GM19468 (cell line): ENCODE measurements at regions not wholly inside any gene's neighbourhood (a gene's known extent, or its start where the extent isn't known, plus 50 kb on each side); places are given as distances from the start of the nearest gene placed in this dataset.
"Not testable (repeated sequence)": the region's sequence is repeated elsewhere in the genome, so short reads cannot be mapped to it uniquely, and the experiment has no call there.

Experiments used
- ATAC-seq: cut with Tn5 transposase; IDR thresholded peaks from one replicate; pipeline ENCODE4 v1.9.1; 2021; ENCODE audit warnings: mild to moderate bottlenecking, moderate library complexity, moderate number of reproducible peaks; ENCODE audit not compliant: unreplicated experiment; ENCODE audit errors: extremely low read depth

DNA sequence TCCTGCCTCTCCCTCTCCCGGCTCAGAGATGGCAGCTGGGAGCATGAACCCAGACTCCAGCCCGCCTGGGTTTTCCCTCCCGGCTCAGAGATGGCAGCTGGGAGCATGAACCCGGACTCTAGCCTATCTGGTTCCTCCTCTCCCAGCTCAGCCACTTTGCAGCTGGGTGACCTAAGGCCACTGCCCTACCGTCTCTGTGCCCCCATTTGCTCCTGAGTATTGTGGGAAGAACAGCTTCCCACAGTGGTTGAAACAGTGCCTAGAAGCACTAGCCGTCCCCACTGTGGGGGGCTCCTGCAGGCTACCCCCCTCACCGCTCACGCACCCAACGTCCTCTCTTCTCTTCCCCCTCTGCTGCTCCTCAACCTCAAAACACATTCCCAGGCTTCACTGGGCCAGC is 99.9 kb upstream of the GSE1 start:
- no peak for ATAC-seq

- no peak for ATAC-seq
Observed at GRCh38 chr16:85513649-85514048, 99.5 kb upstream of the GSE1 start.

- ATAC-seq: no peak
Observed at GRCh38 chr16:85514295-85514597, 98.9 kb upstream of the GSE1 start.

DNA sequence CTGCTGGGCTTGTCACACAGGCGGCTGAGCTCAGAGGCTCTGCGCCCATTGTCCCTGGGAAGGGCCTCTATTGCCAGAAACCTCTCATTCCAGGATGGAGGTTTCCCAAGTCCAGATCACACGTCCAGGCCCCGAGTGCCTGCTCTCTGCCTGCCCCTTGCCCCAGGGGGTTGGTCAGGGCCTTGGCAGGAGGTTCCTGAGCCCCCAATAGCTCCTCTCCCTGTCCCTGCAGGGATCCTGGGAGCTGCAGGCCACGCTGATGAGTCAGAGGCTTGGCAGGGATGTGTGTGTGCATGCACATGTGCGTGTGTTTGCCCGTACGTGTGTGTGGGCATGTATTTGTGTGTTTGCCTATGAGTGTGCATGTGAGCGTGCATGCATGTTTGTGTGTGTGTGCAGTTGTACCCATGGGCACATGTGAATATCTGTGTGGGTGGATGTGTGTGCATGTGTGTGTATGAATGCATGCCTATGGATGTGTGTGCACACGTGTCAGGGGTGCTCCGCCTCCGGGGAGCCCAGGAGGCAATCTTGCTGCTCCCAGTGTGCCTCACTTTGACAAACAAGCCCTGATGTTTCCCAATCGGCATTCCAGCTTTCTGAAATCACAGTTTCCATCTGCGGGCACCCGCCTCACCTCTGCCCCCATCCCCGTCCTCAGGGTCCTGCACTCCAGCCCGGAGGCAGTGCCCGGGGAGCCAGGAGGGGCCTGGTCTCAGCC is 98.4 kb upstream of the GSE1 start:
- no peak for ATAC-seq

DNA sequence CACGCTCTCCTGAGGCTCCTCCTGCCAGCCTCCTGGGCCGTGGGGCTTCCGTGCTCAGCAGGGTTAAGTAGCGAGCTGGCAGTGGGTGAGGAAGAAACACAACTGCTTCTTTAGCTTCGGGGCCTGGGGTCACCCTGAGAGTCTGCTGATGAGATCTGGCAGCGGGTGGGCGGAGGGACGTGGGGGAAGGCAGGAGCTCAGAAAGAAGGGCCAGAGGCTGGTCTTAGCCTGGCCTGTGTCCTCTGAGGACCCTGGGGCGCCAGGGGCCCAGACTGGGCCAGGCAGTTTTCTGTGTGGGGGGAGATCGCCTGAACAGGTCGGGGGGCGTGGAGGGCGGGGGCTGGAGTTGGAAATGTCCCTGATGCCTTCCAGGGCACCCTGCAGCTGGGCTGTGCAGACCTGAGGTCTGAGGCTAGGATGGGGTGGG is 97.8 kb upstream of the GSE1 start:
- no peak for ATAC-seq

DNA sequence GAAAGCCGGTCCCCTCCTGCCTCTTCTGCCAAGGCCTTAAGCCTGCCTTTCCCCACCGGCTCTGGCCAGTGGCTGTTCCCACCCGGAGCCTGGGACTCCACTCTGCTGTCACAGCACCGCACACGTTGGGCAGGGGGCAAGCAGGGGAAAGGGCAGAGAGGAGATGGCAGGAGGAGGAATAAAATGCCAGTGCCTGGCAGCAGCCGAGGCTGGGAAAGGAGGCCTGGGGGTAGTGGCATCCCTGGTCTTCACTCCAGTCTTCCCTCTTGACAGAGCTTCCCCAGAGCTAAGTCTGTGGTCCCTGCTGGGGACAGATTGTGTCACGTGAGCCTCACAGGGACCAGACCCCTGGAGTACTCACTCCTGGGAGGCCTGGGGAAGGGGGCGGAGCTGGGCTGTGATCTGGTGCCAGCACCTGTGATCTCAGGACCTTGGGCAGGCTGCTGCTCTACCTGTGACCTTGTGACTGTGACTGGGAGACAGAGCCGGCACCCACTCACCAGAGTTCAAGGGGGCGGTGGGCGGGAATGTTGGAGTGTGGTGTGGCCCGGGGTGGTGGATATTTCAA is 97.2 kb upstream of the GSE1 start:
- ATAC-seq: no peak

DNA sequence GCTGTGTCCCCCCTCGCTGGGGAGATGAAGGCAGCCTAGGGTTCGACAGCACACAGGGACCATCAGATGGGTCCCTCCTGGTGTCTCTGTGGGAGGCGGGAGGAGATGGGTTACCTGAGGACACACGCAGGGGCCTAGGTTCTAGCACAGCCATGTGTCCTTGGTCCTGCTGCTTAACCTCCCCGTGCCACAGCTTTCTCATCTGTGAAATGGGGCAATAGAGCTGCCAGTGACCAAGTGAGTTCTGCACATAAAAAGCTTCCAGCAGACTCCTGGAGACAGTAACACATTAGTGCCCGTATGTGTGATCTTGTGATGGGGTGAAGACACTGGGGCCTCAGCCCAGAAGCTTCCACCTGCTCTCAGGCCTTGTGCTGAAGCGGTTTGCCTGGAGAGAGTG is 96.0 kb upstream of the GSE1 start:
- no peak for ATAC-seq

- no peak for ATAC-seq
Observed at GRCh38 chr16:85517563-85518179, 95.5 kb upstream of the GSE1 start.

GRCh38 chr16:85518398-85519049 is 94.6 kb upstream of the GSE1 start:
- no peak for ATAC-seq

- ATAC-seq: not testable (repeated sequence)
Observed at GRCh38 chr16:85519050-85519440, 94.1 kb upstream of the GSE1 start.

DNA sequence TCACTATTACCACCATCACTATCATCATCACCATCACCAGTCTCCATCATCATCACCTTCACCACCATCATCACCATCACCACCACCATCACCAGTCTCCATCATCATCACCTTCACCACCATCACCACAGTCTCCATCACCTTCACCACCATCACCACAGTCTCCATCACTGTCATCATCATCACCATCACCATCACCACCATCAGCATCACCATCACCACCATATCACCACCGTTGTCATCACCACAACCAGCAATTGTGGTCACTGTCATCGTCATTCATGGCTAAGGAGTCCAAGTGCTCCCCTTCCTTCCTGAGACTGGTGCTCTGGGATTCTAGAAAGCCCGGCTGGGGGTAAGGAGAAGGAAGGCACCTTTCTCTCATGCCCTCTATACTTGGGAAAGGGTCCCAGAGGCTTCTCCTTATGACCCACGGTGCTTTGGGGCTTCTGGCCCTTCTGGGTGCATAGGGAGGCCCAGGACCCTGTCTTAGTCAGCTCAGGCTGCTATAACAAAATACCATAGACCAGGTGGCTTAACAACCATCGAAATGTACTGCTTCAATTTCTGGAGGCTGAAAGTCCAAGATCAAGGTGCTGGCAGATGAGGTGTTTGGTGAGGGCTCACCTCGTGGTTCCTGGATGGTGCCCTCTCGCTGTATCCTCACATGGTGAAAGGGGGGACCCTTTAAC is 93.4 kb upstream of the GSE1 start:
- ATAC-seq: no peak

DNA sequence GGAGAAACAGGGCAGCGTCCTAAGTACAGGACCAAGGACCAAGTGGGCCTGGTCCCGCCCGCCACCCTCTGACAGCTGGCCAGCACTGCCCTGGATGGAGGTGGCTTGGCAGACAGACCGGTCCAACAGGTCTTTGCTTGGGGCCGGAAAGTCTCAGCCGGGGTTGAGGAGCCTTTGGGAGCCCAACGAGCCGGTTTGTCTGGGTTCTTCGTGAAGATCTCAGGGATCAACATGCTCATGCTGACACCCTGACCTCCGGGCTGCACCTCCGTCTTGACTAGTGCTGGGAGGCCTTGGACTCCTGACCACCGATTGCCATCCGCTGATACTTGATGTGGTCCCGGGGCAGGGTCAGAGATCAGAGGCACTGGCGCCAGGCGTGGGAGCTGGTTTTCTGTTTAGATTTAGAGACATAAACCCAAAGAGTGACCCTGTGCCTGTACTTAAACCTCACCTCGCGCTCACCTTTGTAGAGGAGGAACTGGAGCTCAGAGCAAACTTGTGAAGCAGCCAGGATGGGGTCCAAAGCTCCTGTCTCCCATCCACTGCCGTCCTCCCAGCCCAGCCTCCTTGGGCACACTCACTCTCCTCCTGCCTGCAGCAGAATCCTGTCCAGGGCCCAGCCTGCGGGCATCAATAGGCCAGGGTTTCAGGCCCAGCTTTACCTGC is 92.1 kb upstream of the GSE1 start:
- no peak for ATAC-seq

DNA sequence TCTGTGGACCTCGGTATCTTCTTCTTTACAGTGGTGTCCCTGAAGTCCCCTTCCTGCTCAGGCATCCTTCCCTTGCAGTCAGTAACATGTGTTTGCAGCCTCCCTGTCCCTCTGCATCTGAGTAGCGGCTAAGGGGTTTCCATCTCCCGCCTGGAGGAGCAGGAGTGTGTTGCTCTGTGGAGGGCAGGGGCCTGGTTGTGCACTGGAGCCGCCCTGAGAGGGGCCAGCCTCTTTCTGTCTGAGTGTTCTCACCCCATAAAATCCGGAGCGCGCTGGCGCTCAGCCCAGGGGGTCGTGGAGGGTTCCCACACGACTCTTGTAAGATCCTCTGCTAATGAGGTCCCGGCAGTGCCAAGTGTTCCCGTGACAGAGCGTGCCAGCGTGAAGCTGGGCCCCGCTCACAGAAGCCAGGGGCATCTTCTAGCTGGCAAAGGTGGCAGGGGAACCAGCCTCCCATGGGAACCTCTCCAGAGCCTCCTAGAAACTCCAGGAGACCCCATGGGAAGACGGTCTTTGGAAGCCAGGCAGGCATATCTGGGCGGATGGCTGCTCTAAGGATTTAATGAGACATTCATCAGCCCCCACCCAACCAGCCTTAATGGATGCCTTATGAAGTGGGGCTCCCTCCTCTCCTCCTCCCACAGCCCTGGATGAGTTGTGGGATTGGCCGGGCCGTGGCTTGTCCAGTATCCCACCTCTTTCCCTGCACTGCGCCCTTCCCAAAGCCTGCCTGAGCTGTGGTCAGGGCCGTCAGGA is 91.4 kb upstream of the GSE1 start:
- ATAC-seq: no peak

DNA sequence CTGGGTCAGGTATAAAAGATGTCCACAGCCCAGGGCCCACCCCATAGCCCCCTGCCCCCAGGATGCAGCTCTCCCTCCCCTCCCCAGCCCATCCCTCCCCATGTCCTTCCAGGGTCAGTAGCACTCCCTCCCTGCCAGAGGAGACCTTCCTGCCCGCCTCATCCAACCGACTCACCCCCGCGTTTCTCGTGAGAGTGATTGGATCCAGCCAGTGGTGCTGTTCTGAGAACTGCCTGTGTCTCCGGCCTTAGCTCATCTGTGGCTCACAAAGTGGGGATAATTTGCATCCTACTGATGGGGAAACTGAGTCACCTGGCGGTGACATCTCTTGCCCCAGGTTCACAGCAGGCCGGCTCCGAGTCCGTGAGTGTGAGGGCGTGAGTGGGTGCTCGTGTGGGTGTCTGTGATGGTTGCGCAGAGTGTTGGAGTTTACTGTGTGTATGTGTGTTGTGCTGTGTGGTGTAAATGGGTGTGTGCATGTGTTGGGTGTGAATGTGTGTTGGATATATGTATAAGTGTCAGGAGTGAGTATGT is 90.7 kb upstream of the GSE1 start:
- ATAC-seq: no peak

- no peak for ATAC-seq
Observed at GRCh38 chr16:85522842-85523601, 90.1 kb upstream of the GSE1 start.

- ATAC-seq: no peak
Observed at GRCh38 chr16:85523602-85524364, 89.3 kb upstream of the GSE1 start.

DNA sequence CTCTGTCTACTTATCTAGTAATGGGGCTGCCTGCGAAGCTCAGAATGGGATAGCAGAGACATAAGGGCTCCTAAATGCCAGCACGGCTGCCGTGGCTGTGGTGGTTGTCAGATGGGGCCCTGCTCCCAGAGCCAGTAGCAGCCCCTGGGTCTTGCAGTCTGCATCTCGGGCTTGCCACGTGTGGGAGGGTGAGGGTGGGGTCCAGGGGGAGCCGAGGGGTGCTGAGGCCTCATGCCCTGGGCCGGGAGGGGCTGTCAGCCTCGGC is 88.8 kb upstream of the GSE1 start:
- no peak for ATAC-seq
